GM18508 (cell line): ENCODE measurements at regions not wholly inside any gene's neighbourhood (a gene's known extent, or its start where the extent isn't known, plus 50 kb on each side); places are given as distances from the start of the nearest gene placed in this dataset.
"Not testable (repeated sequence)": the region's sequence is repeated elsewhere in the genome, so short reads cannot be mapped to it uniquely, and the experiment has no call there.

Source experiments
- ATAC-seq: cut with Tn5 transposase; IDR thresholded peaks from one replicate; pipeline ENCODE4 v1.9.1; 2021; ENCODE audit warnings: moderate number of reproducible peaks; ENCODE audit not compliant: insufficient read depth, unreplicated experiment

DNA sequence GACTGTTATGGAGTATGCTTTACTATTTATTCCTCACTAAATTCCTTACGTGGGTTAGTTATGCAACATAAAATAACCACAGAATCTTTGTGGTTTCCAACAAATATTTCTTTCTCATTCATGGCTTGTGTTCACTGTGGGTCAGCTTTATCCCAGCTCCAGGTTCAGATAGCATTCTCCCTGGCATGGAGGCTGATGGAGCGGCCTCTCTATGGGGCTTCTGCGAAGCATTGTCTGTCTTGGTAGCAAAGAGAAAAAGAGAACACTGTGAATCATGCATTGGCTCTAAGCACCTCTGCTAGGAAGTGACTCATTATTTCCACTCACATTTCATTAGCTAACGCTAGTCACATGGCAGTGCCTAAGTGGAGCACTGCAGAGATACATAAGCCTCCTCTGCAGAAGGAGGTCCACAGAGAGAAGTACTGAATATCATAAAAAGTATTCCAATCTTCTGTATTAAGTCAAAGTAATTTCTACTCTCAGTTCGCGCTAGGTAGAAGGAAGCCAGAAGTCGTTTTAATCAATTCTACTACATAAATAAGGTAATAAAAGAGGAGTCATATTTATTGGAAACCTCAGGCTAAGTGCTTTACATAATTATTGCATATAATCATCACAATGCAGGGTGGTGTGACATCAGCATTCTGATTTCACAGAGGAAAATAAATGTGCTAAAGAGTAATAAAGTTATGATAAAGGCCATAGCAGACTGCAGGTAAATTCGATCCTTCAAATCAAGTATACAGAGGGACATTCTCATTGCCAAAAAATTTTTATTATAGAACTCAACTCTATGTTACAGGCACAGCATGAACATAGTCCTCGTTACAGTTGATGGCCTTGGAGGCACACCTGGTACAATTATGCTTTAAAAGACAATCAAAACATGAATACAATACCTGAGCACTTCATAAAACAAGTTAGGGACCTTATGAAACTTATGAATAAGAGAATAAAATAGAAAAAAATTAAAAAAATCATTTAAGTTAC is 531.1 kb downstream of the CETN3 start:
- ATAC-seq = no peak

DNA sequence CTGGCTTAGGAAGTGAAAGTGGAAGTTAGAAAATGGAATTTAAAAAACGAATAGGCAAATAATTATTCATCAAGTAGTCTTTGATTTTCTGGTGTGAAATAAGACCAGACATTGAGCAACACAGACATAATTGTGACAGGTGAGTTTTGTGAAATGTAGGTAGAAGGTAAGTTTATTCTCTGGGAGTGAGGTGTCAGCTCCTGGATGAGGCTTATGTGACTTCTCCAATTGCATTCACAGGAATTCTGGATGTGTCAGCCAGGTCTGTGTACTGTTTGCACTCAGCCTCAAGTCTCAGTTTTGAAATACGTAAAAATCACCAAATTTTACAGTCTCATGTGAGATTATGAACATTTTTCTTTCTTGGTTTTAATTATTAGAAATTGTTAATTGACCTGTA is 537.6 kb downstream of the CETN3 start:
- ATAC-seq = no peak

DNA sequence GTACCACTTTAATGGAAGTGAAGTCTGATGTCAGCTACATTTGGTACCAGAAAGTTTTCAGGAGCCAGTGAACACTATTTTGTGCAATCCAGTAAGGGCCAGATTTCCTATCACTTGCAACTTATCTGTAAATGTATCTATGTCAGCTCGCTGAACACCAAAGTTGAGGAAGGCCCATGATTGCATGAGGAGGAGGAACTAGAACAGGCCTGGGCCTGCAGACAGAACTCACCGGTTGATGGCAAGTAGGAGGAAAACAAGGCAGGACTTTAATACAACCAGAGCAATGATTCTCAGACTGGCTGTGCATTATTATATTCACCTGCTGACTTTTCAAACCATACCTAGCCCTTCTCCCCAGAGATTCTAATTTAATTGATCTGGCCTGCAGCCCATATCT is 540.2 kb downstream of the CETN3 start:
- ATAC-seq = no peak

DNA sequence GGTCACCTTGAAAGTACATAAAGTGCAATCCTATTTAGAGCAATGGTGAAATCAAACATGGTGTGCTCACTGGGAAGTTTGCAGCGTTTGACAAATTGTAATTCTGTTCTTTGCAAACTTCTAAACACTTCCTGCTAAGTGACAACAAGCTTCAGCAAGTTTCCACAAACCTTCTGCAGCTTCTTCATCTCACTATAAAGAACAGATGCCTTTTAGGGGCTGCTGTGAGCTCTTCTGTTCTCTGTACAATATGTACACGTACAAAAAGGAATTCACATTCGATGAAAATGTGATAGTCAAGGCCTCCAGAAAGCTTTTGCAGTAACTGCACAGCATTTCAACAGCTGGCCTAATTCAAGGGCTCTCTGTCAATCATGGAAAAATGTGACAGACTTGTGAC is 543.1 kb downstream of the CETN3 start:
- no peak for ATAC-seq

DNA sequence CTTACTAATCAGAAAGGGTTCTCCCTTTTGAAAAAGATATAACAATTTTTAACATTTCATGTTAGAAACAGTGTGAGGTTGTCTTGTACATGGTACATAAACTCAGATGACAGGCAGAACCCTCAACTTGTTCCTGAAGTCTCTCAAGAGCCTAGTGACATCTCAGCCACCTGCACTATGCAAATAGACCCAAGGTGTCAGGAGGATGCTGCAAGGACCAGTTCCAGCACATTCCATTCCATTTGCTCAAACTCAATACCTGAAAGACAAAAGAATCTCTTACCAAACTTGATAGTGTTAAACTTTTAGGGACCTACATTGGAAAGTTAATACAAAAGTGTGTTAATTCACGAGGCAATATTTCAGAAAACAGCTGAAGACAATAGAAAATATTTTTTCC is 544.6 kb downstream of the CETN3 start:
- ATAC-seq = no peak

DNA sequence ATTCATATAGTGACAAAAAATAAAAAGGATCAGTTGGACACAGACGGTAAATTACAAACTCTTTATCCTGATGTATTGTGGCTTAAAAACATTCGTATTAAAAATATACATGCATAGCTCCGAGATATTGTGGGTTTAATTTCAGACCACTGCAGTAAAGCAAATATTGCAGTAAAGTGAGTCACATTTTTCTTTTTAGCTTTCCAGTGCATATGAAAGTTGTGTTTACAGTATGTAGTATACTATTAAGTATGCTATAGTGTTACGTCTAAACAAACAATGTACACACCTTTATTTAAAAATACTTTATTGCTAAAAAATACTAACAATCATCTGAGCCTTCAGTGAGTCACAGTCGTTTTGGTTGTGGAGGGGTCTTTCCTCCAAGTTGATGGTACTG is 551.8 kb downstream of the CETN3 start:
- ATAC-seq = no peak

DNA sequence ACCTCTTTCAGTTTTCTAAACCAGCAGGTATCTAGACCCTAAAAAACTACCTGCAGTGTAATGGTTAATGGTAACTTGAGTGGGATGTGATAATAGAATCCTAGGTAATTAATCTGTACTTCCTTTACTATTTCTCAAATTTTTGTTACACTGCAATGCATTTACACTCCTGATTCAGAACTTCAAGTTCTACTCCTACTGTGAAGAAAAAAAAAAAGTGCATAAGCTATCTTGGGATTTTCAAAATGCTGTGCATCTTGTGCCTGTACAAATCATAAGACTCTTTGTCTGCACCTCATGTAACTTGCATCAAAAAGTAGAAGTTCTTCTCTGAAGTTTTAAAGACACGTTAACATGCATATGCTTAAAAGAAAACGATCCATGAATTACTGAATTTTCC is 554.1 kb downstream of the CETN3 start:
- no peak for ATAC-seq

DNA sequence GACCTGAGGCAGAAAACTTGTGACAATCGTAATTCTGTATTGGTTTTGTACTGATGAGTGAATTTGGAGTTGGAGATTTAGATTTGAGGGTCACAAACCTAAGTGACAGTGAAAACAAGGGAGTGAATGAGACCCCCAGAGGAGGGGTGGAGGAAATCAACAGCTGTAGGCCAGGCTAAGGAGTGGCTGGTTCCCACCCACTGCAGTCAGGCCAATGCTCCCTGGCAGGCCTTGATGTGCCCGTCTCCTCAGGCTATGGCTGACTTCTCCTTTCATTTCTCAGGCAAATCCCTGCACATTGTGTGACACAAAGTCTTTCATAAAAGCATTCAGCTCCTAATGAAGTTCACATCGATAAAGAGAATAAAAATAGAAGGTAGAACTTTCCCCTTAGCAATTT is 557.6 kb downstream of the CETN3 start:
- no peak for ATAC-seq

DNA sequence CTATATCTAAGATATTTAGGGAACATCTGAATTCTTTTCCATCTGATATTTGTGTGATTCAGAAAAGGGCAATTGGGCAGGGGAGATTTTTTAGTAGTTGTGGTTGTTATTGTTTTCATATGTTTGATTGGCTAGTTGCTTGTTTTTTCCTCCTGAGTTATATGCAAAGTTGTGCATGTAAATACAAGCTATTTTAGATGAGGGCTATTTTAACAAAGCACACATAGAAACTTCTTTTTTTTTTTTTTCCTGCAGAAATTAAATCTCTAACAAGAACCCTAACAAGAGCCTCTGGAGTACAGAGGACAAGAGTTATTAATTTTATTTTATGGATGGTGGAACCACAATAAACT is 559.1 kb downstream of the CETN3 start:
- ATAC-seq = no peak

DNA sequence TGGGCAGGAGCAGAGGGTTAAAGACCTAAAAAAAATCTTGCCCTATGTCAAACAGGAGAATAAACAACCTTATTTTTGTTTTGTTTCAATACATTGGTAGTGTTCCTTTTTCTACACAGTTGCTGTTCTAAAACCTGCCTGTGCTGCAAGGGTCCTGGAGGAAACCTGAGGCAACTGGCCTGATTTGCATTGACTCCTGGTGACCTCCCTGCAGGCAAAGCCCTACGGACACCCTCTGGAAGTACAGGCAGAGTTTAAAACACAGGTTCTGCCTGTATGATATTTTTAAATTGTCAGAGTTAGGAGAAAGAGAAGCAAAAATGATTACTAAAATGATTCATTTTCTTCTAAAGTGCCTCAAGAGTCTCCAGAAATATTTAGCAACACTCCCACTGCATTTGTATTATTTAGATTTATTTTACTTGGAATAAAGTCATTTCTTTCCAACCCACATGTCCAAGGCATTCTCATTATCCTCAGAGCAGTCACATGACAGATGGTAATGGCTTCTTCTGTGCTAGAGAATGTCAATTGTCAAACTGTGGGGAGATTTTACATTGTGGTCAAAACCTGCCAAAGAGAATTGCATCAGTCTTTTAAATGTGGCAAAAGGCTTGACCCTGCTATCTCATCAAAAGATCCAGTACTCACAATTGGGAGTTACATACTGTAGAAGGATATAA is 559.6 kb downstream of the CETN3 start:
- ATAC-seq = no peak

DNA sequence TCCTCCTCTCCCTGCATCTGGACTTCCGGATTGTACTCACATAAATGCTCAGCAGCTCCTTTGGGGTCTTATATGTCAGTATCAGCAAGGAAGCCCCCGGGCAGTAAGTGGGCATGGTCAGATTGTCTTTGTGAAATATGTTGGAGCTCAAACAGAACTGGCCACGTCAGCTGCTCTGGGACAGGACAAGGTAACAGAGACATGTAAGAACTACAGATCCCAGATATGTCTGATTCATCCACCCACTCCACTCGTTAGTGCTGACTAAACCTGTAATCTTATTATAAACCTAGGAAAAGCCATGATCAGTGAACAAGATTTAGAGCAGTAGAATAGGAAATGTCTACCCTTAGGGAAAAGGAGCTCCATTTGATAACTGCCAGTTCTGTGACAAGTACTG is 561.8 kb downstream of the CETN3 start:
- no peak for ATAC-seq

DNA sequence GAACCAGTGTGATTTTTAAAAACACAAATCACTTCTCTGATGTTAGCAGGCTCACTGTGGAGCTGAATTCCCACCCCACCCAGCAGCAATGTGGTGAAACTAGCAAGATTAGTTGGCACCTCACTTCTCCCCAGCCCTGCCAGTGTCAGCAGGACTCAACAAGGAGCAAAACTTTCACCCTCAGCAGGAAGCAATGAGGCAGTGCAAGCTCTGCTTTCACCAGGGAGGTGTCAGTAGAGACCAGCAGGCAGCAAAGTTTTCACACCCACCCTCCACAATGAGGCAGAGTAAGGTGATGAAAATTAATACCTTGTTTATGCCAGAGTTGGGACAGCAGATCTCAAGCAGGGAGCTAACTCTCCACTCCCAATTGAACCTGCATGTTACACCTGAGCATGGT is 565.0 kb downstream of the CETN3 start:
- ATAC-seq = no peak

DNA sequence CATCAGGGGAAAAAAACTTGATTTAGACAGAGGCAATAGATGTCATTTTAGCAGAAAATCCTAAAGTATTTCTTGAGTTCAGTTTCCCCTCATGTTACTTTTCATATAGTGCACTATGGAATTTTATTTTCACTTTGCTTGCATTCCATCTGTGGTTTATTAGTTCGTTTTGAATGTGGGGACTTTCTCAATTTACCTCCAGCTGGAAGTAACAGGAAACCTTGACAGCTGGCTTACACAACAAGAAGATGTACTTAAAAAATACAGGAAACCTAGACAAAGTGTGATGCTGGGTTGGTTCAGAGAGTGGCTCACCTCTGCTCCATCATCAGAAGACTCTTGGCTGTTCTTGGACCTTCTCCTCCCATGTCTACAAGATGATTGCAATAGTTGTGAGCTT is 567.0 kb downstream of the CETN3 start:
- no peak for ATAC-seq

DNA sequence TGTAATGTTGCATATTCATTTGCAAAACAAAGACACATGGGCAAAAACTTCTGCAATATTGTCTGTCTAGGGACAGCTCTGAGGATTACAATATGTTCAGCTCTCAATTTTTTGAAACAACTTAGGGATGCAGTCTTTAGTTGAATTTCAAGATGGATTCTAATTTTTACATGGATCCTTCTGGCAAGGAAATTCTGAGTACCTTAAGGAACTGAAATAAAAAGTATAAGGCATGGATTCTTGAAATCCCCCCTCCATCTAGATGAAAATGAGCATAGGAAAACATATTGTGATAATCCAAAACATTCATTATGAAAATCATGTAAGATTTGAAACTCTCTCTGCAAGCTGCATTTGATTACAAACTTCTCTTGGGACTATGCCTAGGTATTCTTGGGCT is 568.6 kb downstream of the CETN3 start:
- no peak for ATAC-seq

DNA sequence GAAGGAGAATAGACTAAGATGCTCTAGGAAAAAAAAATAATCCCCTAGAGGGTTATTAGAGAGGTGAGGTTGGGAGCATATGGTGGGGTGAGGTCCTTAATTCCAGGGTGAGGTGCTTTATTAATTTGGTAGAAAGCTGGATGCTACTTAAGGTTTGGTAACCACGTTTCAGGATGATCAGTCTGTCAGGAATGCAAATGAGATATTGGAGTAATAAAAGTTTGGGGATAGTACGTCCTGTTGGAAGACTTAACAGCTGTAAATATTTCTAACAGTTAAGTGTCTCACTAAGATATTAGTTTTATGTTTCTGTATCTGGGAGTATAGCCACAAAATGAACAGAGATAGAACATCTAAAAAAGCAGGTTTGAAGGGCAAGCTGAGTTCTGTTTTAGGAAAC is 578.9 kb downstream of the CETN3 start:
- ATAC-seq = no peak

DNA sequence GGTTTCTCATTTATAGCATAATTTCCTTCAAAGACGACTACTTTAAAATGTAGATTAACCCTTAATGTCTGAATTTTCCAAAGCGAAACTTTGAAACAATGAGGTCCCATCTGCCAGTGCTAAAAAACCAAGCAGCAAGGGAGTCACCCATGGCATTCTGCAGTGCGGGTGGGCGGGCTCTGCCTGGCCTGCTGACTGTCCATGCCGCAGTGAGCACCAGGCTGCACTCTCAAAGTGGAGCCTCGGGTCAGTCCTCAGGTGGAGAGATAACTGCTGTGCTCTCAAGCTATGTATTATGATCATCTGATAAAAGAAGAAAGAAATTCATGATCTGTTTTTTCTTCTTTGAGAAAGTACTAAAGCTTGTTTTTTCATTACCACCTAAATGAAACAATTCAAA is 581.6 kb downstream of the CETN3 start:
- no peak for ATAC-seq

DNA sequence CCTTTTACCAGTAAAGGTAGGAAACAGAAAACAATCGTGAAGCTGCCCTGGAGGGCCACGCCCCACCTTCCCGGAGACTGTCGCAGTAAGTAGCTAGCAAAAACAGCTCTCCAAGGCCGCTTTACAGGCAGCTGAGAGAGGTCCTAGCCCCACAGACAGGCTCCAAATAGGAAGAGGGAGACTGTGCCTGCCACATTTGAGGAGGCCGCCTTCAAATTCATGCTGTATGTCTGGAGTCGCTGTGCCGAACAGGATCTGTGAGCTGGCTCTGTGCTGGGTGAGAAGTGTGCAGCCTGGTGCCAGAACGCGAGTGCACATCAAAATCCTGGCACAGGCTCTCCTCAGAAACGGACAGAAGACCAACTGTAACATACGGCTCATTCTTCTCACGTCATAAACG is 582.2 kb downstream of the CETN3 start:
- no peak for ATAC-seq

DNA sequence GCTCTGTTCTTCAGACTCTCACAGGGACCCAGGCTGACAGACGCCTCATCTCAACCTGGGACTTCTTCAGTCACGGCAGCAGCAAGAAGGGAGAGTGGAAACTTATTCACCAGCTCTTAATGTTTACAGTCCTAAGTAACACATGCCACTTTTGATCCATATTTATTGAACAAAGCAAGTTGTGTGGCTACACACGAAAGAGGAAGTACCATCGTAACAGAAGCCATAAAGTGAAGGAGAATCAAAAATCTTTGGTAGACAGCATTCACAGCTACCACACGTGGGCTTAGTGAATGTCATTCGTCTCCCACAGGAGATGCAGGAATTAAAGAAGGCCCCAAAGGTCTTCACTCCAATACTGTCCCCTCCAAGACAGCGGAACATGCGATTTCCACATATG is 582.6 kb downstream of the CETN3 start:
- ATAC-seq = no peak

DNA sequence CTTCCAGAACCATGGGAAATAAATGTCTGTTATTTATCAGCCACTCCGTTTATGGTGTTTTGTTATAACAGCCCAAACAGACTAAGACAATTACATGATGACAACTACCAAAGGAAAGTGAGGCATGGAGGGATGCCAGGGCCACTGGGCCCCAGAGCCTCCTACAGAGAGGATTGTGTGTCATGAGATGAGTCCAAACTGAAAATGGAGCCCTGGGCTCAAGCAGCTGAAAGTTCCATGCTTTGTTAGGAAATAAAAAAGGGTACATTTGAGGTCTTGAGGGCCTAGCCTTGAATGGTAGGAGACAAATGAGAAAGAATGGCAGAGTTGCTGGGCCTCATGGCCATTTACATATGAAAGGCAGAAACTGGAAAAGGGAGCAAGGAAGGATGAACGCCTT is 586.5 kb downstream of the CETN3 start:
- ATAC-seq = no peak

DNA sequence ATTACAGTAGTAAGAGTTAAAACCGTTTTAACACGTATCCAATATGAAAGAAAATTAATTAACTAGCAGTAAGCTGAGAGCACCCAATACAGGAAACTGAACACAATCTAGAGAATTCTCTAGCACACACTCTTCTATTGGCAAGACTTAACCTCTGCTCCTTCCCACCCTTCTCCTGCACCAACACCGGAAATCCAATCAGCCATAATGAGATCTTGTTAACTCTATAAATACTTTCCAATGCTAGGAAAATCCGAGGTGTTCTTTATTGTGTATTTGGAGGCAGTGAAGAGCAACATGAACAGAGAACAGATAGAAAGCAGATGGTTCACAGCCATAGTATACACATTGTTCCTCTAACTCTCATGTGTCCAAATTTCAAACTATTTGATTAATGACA is 591.7 kb downstream of the CETN3 start:
- no peak for ATAC-seq

DNA sequence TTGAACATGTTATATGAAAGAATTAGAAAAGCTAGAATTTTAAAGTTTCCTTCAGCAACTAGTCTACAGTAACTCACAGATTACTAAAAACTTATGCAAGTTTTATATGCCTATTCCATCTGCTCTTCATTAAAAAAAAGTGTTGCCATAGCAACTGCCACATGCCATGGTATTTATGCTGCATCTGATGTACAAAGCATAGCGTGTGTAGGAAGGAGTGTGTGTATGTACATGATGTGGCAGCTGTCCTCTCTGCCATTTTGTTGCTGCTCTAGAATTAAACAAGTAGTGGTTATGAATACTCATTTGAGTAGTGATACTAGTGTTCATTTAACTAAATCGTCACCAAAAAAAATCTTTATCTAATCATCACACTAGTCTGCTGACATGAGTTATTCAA is 593.5 kb downstream of the CETN3 start:
- no peak for ATAC-seq

DNA sequence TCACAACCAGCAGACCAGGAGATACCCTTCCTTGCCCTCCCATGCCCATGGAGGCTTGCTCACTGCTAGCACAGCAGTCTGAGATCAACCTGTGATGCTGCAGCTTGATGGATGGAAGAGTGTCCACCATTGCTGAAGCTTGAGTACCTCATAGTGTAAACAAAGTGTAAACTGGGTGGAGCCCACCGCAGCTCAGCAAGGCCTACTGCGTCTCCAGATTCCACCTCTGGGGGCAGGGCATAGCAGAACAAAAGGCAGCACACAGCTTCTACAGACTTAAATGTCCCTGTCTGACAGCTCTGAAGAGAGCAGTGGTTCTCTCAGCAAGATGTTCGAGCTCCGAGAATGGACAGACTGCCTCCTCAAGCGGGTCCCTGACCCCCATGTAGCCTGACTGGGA is 608.8 kb downstream of the CETN3 start:
- ATAC-seq = not testable (repeated sequence)
